Spinal cord (tissue), 9 donors: ENCODE measurements at regions not wholly inside any gene's neighbourhood (a gene's known extent, or its start where the extent isn't known, plus 50 kb on each side); places are given as distances from the start of the nearest gene placed in this dataset.

Source experiments
- DNase-seq, 6 donors: peaks; one replicate each; pipeline versions ENCODE4 v3.0.0 to v3.0.0-alpha.2; 2013 to 2015; ENCODE audit warnings: low spot score in 6 of 6, low read depth in 4 of 6
- H3K27ac ChIP-seq: one replicate; pipeline ENCODE4 v1.5.1; 2013; ENCODE audit warnings: low read depth, low read length, control low read depth
- H3K27me3 ChIP-seq: one replicate; pipeline ENCODE4 v1.6.1; 2013; ENCODE audit warnings: low read length; ENCODE audit not compliant: control insufficient read depth, insufficient read depth
- H3K36me3 ChIP-seq: one replicate; pipeline ENCODE4 v1.6.1; 2013; ENCODE audit warnings: low read length; ENCODE audit not compliant: control insufficient read depth, insufficient read depth
- H3K4me1 ChIP-seq: one replicate; pipeline ENCODE4 v1.6.1; 2013; ENCODE audit warnings: low read length; ENCODE audit not compliant: control insufficient read depth, insufficient read depth
- H3K4me3 ChIP-seq: one replicate; pipeline ENCODE4 v1.5.1; 2013; ENCODE audit warnings: low read depth, low read length, control low read depth
- H3K9me3 ChIP-seq: one replicate; pipeline ENCODE4 v1.6.1; 2013; ENCODE audit warnings: low read length; ENCODE audit not compliant: control insufficient read depth, insufficient read depth
- WGBS: methylation state at CpG from one replicate; pipeline ENCODE4 v1.1.5; 2013; ENCODE audit warnings: missing lambda C conversion rate; ENCODE audit not compliant: insufficient coverage; 5-methylcytosine and 5-hydroxymethylcytosine counted together
- donor health status: healthy.

GRCh38 chr2:59604123-59604522, 949.3 kb downstream of the BCL11A start:
- H3K4me1 ChIP-seq: no peaks in the 10 kb centered on the region
- no peak overlapping the region for H3K4me3 ChIP-seq
- no peaks in the 10 kb centered on the region for H3K27me3 ChIP-seq
- H3K36me3 ChIP-seq: no peaks in the 10 kb centered on the region
- no peak overlapping the region for H3K27ac ChIP-seq
- peak in 1 of 6 donors; percentile 11 for DNase-seq
- WGBS: 63% methylated on average over 1 of the region's 1 CpG
- peaks cover 3% of the 10 kb centered on the region for H3K9me3 ChIP-seq

- 90% methylated on average over 2 of the region's 5 CpGs for WGBS
- no peak overlapping the region for H3K27ac ChIP-seq
- no peaks in the 10 kb centered on the region for H3K4me1 ChIP-seq
- no peaks in the 10 kb centered on the region for H3K27me3 ChIP-seq
- no peaks in the 10 kb centered on the region for H3K9me3 ChIP-seq
- no peak overlapping the region for H3K4me3 ChIP-seq
- H3K36me3 ChIP-seq: no peaks in the 10 kb centered on the region
- DNase-seq: no peak
Observed at GRCh38 chr2:59594671-59595222, 958.7 kb downstream of the BCL11A start.

- Histone ChIP-seq H3K36me3 (no peaks in the 10 kb centered on the region), H3K4me1 (peaks cover under 1% of the 10 kb centered on the region), H3K27ac (no peak overlapping the region), H3K9me3 (no peaks in the 10 kb centered on the region), H3K4me3 (no peak overlapping the region), H3K27me3 (no peaks in the 10 kb centered on the region)
- no peak for DNase-seq
Observed at GRCh38 chr2:59590798-59591197, 962.7 kb downstream of the BCL11A start.

- DNase-seq: no peak
- no peaks in the 10 kb centered on the region for H3K36me3 ChIP-seq
- no peak overlapping the region for H3K27ac ChIP-seq
- peaks cover 3% of the 10 kb centered on the region for H3K4me1 ChIP-seq
- H3K4me3 ChIP-seq: no peak overlapping the region
- H3K9me3 ChIP-seq: no peaks in the 10 kb centered on the region
- WGBS: 85% methylated on average over 3 of the region's 4 CpGs
- H3K27me3 ChIP-seq: no peaks in the 10 kb centered on the region
Observed at GRCh38 chr2:59589881-59590280, 963.6 kb downstream of the BCL11A start.

GRCh38 chr2:59588286-59588685, 965.2 kb downstream of the BCL11A start:
- peak in 1 of 6 donors; percentile 20 for DNase-seq
- H3K36me3 ChIP-seq: no peaks in the 10 kb centered on the region
- peaks cover 3% of the 10 kb centered on the region for H3K4me1 ChIP-seq
- no peak overlapping the region for H3K27ac ChIP-seq
- no peaks in the 10 kb centered on the region for H3K9me3 ChIP-seq
- no peaks in the 10 kb centered on the region for H3K27me3 ChIP-seq
- WGBS: no CpG with 5 or more reads among the region's 5 CpGs
- no peak overlapping the region for H3K4me3 ChIP-seq

GRCh38 chr2:59586176-59586575, 967.3 kb downstream of the BCL11A start:
- Histone ChIP-seq H3K4me1 (peaks cover 3% of the 10 kb centered on the region), H3K27me3 (no peaks in the 10 kb centered on the region), H3K36me3 (no peaks in the 10 kb centered on the region), H3K27ac (no peak overlapping the region), H3K4me3 (no peak overlapping the region), H3K9me3 (no peaks in the 10 kb centered on the region)
- WGBS: no CpG with 5 or more reads among the region's 1 CpG
- DNase-seq: no peak

- DNase-seq: peak in 2 of 6 donors; percentile 63 to 67
- no peaks in the 10 kb centered on the region for H3K27me3 ChIP-seq
- peaks cover 3% of the 10 kb centered on the region for H3K4me1 ChIP-seq
- WGBS: 13% methylated on average over 5 of the region's 6 CpGs
- H3K36me3 ChIP-seq: no peaks in the 10 kb centered on the region
- no peak overlapping the region for H3K27ac ChIP-seq
- no peaks in the 10 kb centered on the region for H3K9me3 ChIP-seq
- H3K4me3 ChIP-seq: no peak overlapping the region
Observed at GRCh38 chr2:59585655-59586054, 967.8 kb downstream of the BCL11A start.

- Histone ChIP-seq H3K27ac (no peak overlapping the region), H3K9me3 (no peaks in the 10 kb centered on the region), H3K27me3 (no peaks in the 10 kb centered on the region), H3K4me1 (peaks cover 3% of the 10 kb centered on the region), H3K4me3 (no peak overlapping the region), H3K36me3 (no peaks in the 10 kb centered on the region)
- WGBS: no CpG with 5 or more reads among the region's 1 CpG
- DNase-seq: peak in 2 of 6 donors; percentile 16 to 17
Observed at GRCh38 chr2:59584958-59585357, 968.5 kb downstream of the BCL11A start.

- Histone ChIP-seq H3K27ac (no peak overlapping the region), H3K9me3 (no peaks in the 10 kb centered on the region), H3K4me3 (no peak overlapping the region), H3K4me1 (peaks cover 3% of the 10 kb centered on the region), H3K27me3 (no peaks in the 10 kb centered on the region), H3K36me3 (no peaks in the 10 kb centered on the region)
- DNase-seq: no peak
- WGBS: 96% methylated on average over 2 of the region's 3 CpGs
Observed at GRCh38 chr2:59583173-59583765, 970.2 kb downstream of the BCL11A start.

- DNase-seq: no peak
- Histone ChIP-seq H3K4me3 (no peak overlapping the region), H3K36me3 (no peaks in the 10 kb centered on the region), H3K4me1 (no peaks in the 10 kb centered on the region), H3K9me3 (no peaks in the 10 kb centered on the region), H3K27ac (no peak overlapping the region), H3K27me3 (no peaks in the 10 kb centered on the region)
- no CpG with 5 or more reads among the region's 3 CpGs for WGBS
Observed at GRCh38 chr2:59578349-59578748, 975.1 kb downstream of the BCL11A start.
